ENCODE measurements at regions not wholly inside any gene's neighbourhood (a gene's known extent, or its start where the extent isn't known, plus 50 kb on each side); places are given as distances from the start of the nearest gene placed in this dataset.

GRCh38 chr2:196544906-196545433 lies 94.5 kb upstream of the CCDC150 start:
- TF ChIP-seq ELF4 (IDR thresholded peaks at IDR 0.05) (no peak), LEF1 (IDR thresholded peaks at IDR 0.05; ENCODE audit: borderline replicate concordance) (no peak), CTBP1 (IDR thresholded peaks at IDR 0.05; ENCODE audit: borderline replicate concordance) (no peak), TARDBP (IDR thresholded peaks at IDR 0.05) (no peak), PKNOX1 (IDR thresholded peaks at IDR 0.05) (no peak), FOXK2 (IDR thresholded peaks at IDR 0.05) (no peak), FOXM1 (IDR thresholded peaks at IDR 0.05; ENCODE audit: borderline replicate concordance) (no peak), SP1 (IDR thresholded peaks at IDR 0.05) (no peak), ZNF384 (IDR thresholded peaks at IDR 0.05) (no peak)
- no peak for DNase-seq (ENCODE audit: extremely low spot score)
- ChIA-PET CTCF (no interaction called here), POLR2A (no interaction called here)

- POLR2A ChIA-PET: no interaction called here
- TF ChIP-seq ELF4 (IDR thresholded peaks at IDR 0.05) (no peak), SUZ12 (IDR thresholded peaks at IDR 0.05) (no peak), PKNOX1 (IDR thresholded peaks at IDR 0.05) (no peak), FOXA1 (IDR thresholded peaks at IDR 0.05) (no peak), BHLHE40 (IDR thresholded peaks at IDR 0.05; ENCODE audit: borderline replicate concordance) (no peak), SP1 (IDR thresholded peaks at IDR 0.05) (no peak), ARNT (IDR thresholded peaks at IDR 0.05) (no peak), LEF1 (IDR thresholded peaks at IDR 0.05; ENCODE audit: borderline replicate concordance) (no peak), FOXM1 (IDR thresholded peaks at IDR 0.05; ENCODE audit: borderline replicate concordance) (no peak), TARDBP (IDR thresholded peaks at IDR 0.05) (no peak), ZNF384 (IDR thresholded peaks at IDR 0.05) (no peak)
- CTCF ChIA-PET: no interaction called here
- no peak for DNase-seq (ENCODE audit: extremely low spot score)
Measured at GRCh38 chr2:196546151-196546919, 93.2 kb upstream of the CCDC150 start.

- DNase-seq (ENCODE audit: extremely low spot score): no peak
- ChIA-PET CTCF (no interaction called here), POLR2A (no interaction called here)
- no peak for TF ChIP-seq ELF4 (IDR thresholded peaks at IDR 0.05)
- TF ChIP-seq TARDBP (IDR thresholded peaks at IDR 0.05): no peak
- TF ChIP-seq FOXK2 (IDR thresholded peaks at IDR 0.05): no peak
- no peak for TF ChIP-seq LEF1 (IDR thresholded peaks at IDR 0.05; ENCODE audit: borderline replicate concordance)
- no peak for TF ChIP-seq SP1 (IDR thresholded peaks at IDR 0.05)
- TF ChIP-seq ZNF384 (IDR thresholded peaks at IDR 0.05): no peak
- TF ChIP-seq FOXA1 (IDR thresholded peaks at IDR 0.05): no peak
- no peak for TF ChIP-seq FOXM1 (IDR thresholded peaks at IDR 0.05; ENCODE audit: borderline replicate concordance)
- TF ChIP-seq CTBP1 (IDR thresholded peaks at IDR 0.05; ENCODE audit: borderline replicate concordance): no peak
- TF ChIP-seq L3MBTL2 (conservative IDR thresholded peaks at IDR 0.05): no peak
- TF ChIP-seq BHLHE40 (IDR thresholded peaks at IDR 0.05; ENCODE audit: borderline replicate concordance): no peak
- TF ChIP-seq SUZ12 (IDR thresholded peaks at IDR 0.05): no peak
- no peak for TF ChIP-seq HDGF (IDR thresholded peaks at IDR 0.05; ENCODE audit: borderline replicate concordance)
- no peak for TF ChIP-seq ARNT (IDR thresholded peaks at IDR 0.05)
Measured at GRCh38 chr2:196549052-196549451, 90.5 kb upstream of the CCDC150 start.

GRCh38 chr2:196551014-196551413 lies 88.5 kb upstream of the CCDC150 start:
- ChIA-PET CTCF (no interaction called here), POLR2A (no interaction called here)
- no peak for DNase-seq (ENCODE audit: extremely low spot score)
- TF ChIP-seq SUZ12 (IDR thresholded peaks at IDR 0.05) (no peak), FOXM1 (IDR thresholded peaks at IDR 0.05; ENCODE audit: borderline replicate concordance) (no peak), SP1 (IDR thresholded peaks at IDR 0.05) (no peak)

DNA sequence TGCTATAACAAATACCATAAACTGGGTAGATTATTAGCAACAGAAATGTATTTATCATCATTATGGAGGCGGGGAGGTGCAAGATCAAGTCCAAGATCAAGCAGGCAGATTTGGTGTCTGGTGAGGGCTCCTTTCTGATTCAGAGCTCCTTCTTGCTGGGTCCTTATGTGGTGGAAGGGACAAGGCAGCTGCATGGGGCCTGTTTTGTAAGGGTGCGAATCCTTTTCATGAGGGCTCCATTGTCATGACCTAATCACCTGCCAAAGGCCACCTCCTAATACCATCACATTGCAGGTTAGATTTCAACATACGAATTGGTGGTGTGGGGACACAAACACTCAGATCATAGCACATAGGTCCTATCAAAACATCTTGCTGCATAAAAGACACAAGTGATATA lies 84.4 kb upstream of the CCDC150 start:
- DNase-seq (ENCODE audit: extremely low spot score): no peak
- ChIA-PET CTCF (no interaction called here), POLR2A (no interaction called here)
- TF ChIP-seq LEF1 (IDR thresholded peaks at IDR 0.05; ENCODE audit: borderline replicate concordance) (no peak), CTBP1 (IDR thresholded peaks at IDR 0.05; ENCODE audit: borderline replicate concordance) (no peak), FOXM1 (IDR thresholded peaks at IDR 0.05; ENCODE audit: borderline replicate concordance) (no peak), NFRKB (IDR thresholded peaks at IDR 0.05) (no peak), SP1 (IDR thresholded peaks at IDR 0.05) (no peak), ELF4 (IDR thresholded peaks at IDR 0.05) (no peak), BHLHE40 (IDR thresholded peaks at IDR 0.05; ENCODE audit: borderline replicate concordance) (no peak), HDGF (IDR thresholded peaks at IDR 0.05; ENCODE audit: borderline replicate concordance) (no peak), L3MBTL2 (conservative IDR thresholded peaks at IDR 0.05) (no peak), PKNOX1 (IDR thresholded peaks at IDR 0.05) (no peak), ARNT (IDR thresholded peaks at IDR 0.05) (no peak)

DNA sequence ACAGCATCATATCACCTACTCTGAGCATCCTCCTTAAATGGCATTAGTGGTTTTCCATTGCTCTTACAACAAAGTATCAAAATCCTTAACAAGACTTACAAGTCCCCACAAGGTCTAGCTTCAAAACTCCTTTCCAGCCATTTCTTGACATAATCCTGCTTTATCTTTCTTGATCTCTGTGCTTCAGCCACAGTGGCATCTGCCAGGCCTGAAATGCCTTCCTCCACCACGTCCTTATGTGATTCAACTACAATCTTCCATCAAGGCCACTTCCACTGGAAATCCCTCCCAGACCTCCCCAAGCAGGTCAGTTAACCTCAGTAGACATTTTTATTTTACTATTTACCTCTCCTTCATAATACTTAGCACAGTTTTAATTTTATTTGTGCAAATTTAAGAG lies 83.8 kb upstream of the CCDC150 start:
- ChIA-PET POLR2A (no interaction called here), CTCF (no interaction called here)
- TF ChIP-seq ARNT (IDR thresholded peaks at IDR 0.05) (no peak), FOXK2 (IDR thresholded peaks at IDR 0.05) (no peak), PKNOX1 (IDR thresholded peaks at IDR 0.05) (no peak), CTBP1 (IDR thresholded peaks at IDR 0.05; ENCODE audit: borderline replicate concordance) (no peak), LEF1 (IDR thresholded peaks at IDR 0.05; ENCODE audit: borderline replicate concordance) (no peak), HDGF (IDR thresholded peaks at IDR 0.05; ENCODE audit: borderline replicate concordance) (no peak), SP1 (IDR thresholded peaks at IDR 0.05) (no peak), ZNF384 (IDR thresholded peaks at IDR 0.05) (no peak), NFRKB (IDR thresholded peaks at IDR 0.05) (no peak), TARDBP (IDR thresholded peaks at IDR 0.05) (no peak), FOXM1 (IDR thresholded peaks at IDR 0.05; ENCODE audit: borderline replicate concordance) (no peak)
- no peak for DNase-seq (ENCODE audit: extremely low spot score)

All from HEK293T (cell line).